ENCODE measurements at regions not wholly inside any gene's neighbourhood (a gene's known extent, or its start where the extent isn't known, plus 50 kb on each side); places are given as distances from the start of the nearest gene placed in this dataset.

DNA sequence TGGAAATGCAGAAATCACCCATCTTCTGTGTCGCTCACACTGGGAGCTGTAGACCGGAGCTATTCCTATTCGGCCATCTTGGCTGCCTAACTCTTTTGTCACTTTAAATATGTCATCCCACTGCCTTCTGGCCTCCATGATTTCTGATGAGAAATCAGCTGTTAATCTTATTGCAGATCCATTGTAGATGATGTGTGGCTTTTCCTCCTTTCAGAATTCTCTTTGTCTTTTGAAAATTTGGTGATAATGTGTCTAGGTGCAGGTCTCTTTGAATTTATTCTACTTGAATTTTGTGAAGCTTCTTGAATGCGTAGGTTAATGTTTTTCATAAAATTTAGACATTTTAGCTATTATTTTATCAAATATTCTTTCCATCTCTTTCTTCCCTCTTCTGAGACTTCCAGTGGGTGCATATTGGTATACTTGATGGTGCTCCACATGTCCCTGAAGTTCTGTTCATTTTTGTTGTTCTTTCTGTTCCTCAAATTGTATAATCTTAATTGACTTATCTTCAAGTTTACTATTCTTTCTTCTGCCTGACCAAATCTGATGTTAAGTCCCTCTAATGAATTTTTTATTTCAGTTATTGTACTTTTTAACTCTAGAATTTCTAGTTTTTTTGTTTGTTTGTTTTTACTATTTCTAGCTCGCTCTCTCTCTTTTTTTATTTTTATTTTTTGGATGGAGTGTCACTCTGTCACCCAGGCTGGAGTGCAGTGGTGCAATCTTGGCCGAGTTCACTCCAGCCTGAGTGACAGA is 90.8 kb upstream of the DLX2 start:
- Mint-ChIP-seq H3K36me3 (peaks cover 11% of the 10 kb centered on the region), H3K27ac (no peak overlapping the region)

DNA sequence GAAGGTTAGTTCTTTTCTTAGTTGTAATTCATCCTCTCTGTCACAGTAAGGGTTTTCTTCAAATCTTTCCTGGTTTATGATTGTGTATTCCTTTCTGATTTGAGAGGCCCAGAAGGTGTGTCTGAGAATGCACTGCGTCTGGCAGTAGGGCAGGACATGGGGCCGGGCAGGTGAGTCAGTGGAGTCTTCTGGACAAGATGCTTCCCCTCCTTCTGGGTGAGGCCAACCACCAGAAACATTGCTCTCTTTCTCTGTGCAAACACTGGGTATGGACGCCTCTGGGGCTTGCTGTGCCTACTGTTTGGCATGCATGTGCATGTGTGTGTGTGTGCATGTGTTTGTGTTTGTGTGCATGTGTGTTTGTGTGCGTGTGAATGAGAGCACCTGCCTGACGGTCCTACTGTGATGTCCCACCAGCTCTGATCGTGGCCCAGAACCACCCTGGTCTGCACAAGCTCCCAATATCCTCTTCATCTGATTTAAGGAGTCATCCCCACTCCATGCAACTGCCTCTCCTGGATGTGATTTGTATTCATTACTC is 93.2 kb upstream of the DLX2 start:
- peaks cover 8% of the 10 kb centered on the region for H3K4me1 Mint-ChIP-seq
- no peak overlapping the region for H3K27ac Mint-ChIP-seq
- no peak overlapping the region for H3K4me3 Mint-ChIP-seq
- H3K9me3 Mint-ChIP-seq = peaks cover 26% of the 10 kb centered on the region
- peaks cover 15% of the 10 kb centered on the region for H3K36me3 Mint-ChIP-seq
- H3K27me3 Mint-ChIP-seq = peaks cover 2% of the 10 kb centered on the region

More for the DNA sequence above, 90.8 kb upstream of the DLX2 start:
- peaks cover 8% of the 10 kb centered on the region for H3K4me1 Mint-ChIP-seq
- H3K9me3 Mint-ChIP-seq = peaks cover 26% of the 10 kb centered on the region
- peaks cover 2% of the 10 kb centered on the region for H3K27me3 Mint-ChIP-seq
- H3K4me3 Mint-ChIP-seq = no peak overlapping the region

DNA sequence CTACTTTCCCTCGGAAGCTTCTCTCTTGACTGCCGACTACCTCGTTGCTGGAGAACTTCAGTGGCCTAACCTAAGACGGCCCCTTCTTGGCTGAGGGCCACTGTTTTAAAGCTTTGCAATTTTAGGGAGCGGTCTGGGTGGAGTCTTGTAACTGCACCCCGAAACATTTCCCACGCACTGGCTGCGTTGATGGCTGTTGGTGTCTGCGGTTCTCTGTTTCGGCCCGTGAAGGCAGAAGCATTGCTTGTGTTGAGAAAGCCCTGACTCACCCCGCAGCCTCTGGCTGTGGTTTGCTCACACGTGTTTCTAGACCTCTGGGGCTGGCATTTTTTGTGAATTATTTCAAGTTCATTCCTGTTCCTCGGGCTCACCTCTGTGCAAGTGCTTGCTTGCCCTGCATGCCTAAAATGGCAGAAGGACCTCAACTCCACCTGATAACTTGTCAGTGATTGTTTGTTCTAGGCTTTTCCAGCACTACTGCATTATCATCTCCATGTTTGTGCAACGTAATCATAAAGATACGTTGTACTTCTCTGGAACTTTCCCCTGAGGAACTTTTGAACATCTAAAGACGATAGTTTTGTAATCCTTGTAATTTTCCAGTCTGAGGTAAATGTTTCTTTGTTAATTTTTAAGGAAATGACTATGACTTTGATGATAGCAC is 94.2 kb upstream of the DLX2 start:
- Mint-ChIP-seq H3K36me3 (peaks cover 15% of the 10 kb centered on the region), H3K27ac (no peak overlapping the region), H3K4me3 (peak overlapping the region; percentile 31), H3K27me3 (peaks cover 2% of the 10 kb centered on the region), H3K9me3 (peaks cover 26% of the 10 kb centered on the region), H3K4me1 (peaks cover 8% of the 10 kb centered on the region)

DNA sequence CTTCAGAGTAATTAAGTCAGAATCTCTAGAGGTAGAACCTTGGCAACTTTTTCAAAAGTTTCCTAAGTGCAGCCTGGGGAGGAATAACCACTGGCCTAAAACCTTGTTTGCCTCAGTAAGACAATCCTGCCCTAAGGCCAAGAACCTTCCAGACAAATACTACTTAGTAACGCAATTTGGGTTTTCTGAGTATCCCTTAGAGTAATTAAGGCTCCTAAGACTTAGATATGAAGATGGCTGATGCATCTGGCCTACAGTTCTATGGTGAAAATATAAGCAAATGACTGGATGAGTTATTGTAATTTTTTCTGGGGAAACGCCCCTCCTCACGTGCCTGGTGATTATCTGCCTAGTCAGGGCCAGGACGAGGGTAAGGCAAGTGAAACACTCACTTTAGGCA is 95.7 kb upstream of the DLX2 start:
- H3K36me3 Mint-ChIP-seq = peaks cover 13% of the 10 kb centered on the region
- H3K27me3 Mint-ChIP-seq = peaks cover under 1% of the 10 kb centered on the region
- peaks cover 23% of the 10 kb centered on the region for H3K9me3 Mint-ChIP-seq
- no peak overlapping the region for H3K27ac Mint-ChIP-seq
- peaks cover 8% of the 10 kb centered on the region for H3K4me1 Mint-ChIP-seq
- H3K4me3 Mint-ChIP-seq = no peak overlapping the region

DNA sequence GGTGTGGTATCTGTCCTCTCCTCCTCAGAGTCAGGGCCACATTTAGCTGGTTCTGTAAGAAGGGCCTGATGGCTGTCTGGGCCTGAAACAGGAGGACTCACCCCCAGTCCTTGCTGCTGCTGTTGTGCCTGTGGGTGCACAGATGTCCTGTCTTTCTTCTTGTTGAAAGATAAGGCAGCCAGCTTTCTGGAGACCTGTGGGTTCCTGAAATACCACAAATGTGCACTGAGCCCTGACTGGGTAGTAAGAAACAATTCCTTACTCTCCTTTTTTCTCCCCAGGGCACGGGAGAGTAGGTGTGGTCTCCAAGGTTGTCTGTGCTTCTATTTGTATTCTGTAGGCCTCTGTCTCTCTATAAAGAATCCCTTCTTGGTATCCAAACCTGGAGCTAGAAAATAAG is 96.2 kb upstream of the DLX2 start:
- Mint-ChIP-seq H3K36me3 (peaks cover 11% of the 10 kb centered on the region), H3K4me3 (no peak overlapping the region), H3K9me3 (peaks cover 18% of the 10 kb centered on the region), H3K27ac (no peak overlapping the region), H3K4me1 (peaks cover 8% of the 10 kb centered on the region), H3K27me3 (no peaks in the 10 kb centered on the region)

DNA sequence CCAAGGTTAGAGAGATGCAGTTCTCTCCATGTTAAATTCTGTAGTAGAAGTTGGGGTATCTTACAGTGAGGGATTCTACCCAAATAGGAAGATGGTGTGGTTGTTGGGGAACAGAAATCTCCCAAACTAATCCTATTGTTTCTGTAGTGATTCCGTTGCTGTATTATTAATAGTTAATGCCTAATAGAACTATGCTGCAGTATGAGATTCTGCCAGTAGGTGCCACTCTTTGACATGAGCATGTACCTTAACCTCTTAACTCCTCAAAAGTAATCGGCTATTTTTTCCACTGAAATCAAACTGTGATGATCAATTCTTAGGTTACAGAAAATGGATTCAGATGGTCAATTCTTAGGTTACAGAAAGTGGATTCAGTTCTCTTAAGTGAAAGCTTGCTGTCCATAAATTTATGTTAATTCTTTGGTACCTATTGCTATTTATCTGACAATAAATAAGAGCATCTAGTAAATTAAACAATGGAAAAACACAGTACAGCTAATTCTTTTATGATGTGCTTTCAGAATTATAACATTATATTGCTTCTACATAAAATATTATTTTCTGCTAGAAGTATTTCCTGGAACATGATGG is 97.9 kb upstream of the DLX2 start:
- H3K4me1 Mint-ChIP-seq = peaks cover 8% of the 10 kb centered on the region

DNA sequence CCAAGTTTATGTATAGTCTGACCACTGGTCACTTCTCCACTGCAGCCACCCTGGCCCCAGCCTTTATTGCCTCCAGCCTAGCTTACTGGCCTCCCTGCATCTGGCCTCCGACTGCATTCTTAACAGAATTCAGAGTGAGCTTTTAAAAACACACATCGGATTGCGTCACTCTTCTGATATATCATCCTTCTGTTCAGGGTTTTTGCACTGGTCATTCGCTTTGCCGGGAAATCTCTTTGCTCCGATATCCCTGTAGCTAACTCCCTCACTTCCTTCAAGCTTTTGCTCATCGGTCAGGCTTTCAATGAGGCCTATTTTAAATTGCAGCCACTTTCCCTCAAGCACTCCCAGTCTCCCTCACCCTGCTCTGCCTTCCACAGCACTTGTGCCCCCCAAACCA is 101.6 kb upstream of the DLX2 start:
- H3K4me1 Mint-ChIP-seq = no peaks in the 10 kb centered on the region
- H3K27me3 Mint-ChIP-seq = no peaks in the 10 kb centered on the region
- H3K4me3 Mint-ChIP-seq = no peak overlapping the region
- peaks cover 5% of the 10 kb centered on the region for H3K36me3 Mint-ChIP-seq
- H3K27ac Mint-ChIP-seq = no peak overlapping the region
- no peaks in the 10 kb centered on the region for H3K9me3 Mint-ChIP-seq

More for the DNA sequence above, 97.9 kb upstream of the DLX2 start:
- no peak overlapping the region for H3K4me3 Mint-ChIP-seq
- H3K27ac Mint-ChIP-seq = no peak overlapping the region
- no peaks in the 10 kb centered on the region for H3K27me3 Mint-ChIP-seq
- peaks cover 8% of the 10 kb centered on the region for H3K36me3 Mint-ChIP-seq
- peaks cover 4% of the 10 kb centered on the region for H3K9me3 Mint-ChIP-seq

DNA sequence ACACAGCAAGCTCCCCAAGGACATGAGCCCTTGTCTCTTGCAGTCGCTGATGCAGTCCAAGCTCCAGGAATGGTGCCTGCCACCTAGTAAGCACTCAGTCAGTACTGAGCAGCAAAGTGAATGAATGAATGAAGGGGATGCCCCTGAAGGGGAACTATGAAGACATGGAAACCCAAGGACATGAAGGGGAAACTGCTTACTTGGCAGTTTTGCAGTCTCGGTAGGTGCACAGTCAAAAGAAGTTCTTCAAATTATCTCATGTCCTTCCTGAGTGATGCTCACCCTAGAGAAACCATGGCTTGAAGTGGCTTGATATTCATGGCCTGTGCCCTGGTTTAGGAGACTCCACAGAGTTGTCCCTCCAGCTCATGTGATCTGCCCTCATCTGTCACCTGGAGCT is 102.1 kb upstream of the DLX2 start:
- Mint-ChIP-seq H3K9me3 (no peaks in the 10 kb centered on the region), H3K27ac (no peak overlapping the region), H3K4me3 (no peak overlapping the region), H3K27me3 (no peaks in the 10 kb centered on the region), H3K36me3 (peaks cover 5% of the 10 kb centered on the region), H3K4me1 (no peaks in the 10 kb centered on the region)

DNA sequence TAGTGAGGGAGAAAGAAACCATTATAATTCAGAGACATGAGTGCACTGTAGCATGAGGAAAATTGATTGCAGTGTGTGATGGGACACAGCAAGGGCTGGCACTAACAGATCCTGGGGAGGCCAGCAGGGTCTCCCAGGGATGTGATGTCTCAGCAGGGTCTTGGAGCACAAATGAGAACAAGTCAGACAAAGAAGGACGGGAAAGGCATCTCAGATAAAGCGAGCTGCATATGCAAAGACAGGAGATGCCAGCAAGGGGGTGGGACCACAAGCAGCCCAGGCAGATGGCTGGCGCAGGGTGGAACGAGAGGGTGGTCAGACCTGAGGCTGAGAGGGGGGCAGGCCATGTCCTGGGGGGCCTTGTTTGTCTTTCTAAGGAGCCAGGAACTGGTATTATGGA is 102.6 kb upstream of the DLX2 start:
- Mint-ChIP-seq H3K36me3 (peaks cover 2% of the 10 kb centered on the region), H3K4me3 (no peak overlapping the region), H3K4me1 (no peaks in the 10 kb centered on the region), H3K27ac (no peak overlapping the region), H3K9me3 (no peaks in the 10 kb centered on the region), H3K27me3 (no peaks in the 10 kb centered on the region)

DNA sequence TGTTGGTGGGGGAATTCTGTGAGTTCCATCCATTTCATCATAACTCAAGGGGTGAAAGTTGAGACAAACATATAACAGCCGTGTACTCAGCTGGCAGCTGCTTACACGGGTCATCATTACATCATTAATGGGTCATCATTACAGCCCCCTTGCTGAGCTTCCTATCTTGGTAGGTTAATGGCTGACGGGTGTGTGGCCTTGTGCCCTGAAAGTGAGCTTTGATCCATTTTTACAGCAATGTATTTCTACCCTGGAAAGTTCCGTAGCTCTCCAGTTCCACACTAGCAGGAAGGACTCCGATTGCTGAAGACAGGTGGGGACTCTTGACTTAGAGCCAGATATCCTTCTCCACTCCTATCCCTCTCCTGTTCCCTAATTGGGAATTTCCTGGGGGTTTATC is 105.2 kb upstream of the DLX2 start:
- H3K36me3 Mint-ChIP-seq = peaks cover 2% of the 10 kb centered on the region
- H3K4me1 Mint-ChIP-seq = peaks cover 16% of the 10 kb centered on the region
- H3K9me3 Mint-ChIP-seq = no peaks in the 10 kb centered on the region
- H3K27ac Mint-ChIP-seq = no peak overlapping the region
- H3K27me3 Mint-ChIP-seq = no peaks in the 10 kb centered on the region
- no peak overlapping the region for H3K4me3 Mint-ChIP-seq

DNA sequence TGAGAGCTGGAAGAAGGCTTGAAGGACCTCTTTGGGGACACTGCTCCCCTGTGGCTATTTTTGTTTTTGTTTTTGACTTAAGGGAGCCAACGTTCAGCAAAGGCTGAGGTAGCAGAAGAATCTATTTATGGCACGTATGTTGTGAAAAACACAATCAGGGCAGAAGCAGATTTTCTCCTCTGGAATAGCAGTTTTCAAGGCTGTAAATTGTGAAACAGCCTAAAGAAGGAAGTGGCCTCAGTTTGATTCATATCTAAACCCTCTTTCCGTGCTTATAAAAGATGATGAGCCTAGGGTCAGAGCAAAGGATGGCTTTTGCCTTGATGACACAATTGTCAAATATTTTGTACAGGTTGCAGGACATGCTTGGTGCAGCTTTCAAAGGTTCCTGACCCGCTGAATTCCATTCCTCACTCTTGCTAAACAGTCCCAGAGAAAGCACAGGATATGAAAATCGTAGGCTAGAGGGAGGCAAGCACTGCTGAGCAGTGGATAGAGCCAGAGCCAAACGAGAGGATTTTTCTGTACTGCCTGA is 106.2 kb upstream of the DLX2 start:
- no peak overlapping the region for H3K27ac Mint-ChIP-seq
- H3K36me3 Mint-ChIP-seq = peaks cover 2% of the 10 kb centered on the region
- H3K4me3 Mint-ChIP-seq = no peak overlapping the region
- H3K4me1 Mint-ChIP-seq = peaks cover 25% of the 10 kb centered on the region
- no peaks in the 10 kb centered on the region for H3K27me3 Mint-ChIP-seq
- no peaks in the 10 kb centered on the region for H3K9me3 Mint-ChIP-seq

DNA sequence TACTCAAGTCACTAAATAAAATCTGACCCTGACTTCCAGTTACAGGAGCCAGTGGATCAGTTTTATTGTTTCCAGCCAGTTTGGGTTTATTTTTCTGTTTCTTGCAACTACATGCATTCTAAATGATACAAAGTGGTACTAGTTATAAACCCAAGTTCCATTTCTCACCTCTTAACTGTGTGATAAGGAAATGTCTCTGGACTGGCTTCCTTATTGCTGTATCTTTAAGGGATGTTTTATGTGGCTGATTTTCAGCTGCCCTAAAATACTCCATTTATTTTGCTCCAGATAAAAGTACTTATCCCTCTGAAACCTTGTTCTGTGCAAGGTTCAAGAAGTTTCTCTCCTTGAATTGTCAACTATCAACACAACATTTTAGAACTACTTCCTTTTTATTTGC is 107.9 kb upstream of the DLX2 start:
- no peaks in the 10 kb centered on the region for H3K36me3 Mint-ChIP-seq
- no peak overlapping the region for H3K4me3 Mint-ChIP-seq
- no peak overlapping the region for H3K27ac Mint-ChIP-seq
- H3K27me3 Mint-ChIP-seq = no peaks in the 10 kb centered on the region
- peaks cover 30% of the 10 kb centered on the region for H3K4me1 Mint-ChIP-seq
- no peaks in the 10 kb centered on the region for H3K9me3 Mint-ChIP-seq

DNA sequence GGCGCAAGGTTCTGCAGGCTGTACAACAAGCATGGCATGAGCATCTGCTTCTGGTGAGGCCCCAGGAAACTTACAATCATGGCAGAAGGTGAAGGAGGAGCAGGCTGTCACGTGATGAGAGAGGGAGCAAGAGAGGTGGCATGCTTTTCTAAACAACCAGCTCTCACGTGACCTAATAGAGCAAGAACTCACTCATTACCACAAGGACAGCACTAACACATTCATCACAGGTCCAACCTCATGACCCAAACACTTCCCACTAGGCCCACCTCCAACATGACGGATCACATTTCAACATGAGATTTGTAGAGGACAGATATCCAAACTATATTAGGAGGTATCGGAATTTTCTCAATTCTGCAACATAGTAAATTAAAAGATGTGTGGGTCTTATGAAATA is 108.8 kb upstream of the DLX2 start:
- Mint-ChIP-seq H3K27ac (no peak overlapping the region), H3K36me3 (no peaks in the 10 kb centered on the region)

DNA sequence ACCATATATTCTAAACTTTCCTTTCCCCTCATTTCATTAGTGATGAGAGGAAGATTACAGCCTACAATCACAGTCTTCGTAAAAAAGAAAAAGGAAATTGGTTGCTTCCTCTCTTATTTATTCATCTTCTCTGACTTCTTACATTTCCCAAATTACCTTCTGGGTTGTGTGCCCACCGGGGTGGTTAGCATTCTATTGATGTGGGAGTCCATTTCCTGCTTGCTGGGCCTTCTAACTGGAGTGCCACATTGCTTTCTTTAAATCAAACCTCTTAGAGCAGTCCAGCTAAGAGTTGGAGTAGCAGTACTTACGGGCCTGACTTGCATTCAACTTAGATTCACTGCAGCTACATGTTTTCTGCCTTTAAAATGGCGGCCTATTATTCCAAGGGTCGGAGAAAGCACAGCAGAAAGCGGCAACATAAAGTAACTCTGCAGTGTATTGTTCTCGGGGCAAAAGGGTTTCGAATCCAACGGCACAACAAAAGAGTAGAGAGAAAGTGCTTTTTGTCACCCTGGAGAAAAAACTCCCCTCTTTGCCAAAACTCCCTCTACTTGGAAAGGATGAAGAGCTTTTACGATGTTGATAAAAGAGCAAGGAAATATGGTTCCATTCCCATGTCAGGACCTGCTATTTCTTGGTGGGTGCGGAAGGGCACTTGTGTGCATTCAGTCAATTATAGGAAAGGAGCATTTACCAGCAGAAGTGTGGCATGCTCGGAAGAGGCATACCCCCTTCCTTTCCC is 110.6 kb upstream of the DLX2 start:
- Mint-ChIP-seq H3K9me3 (no peaks in the 10 kb centered on the region), H3K27ac (no peak overlapping the region), H3K27me3 (no peaks in the 10 kb centered on the region), H3K4me1 (peaks cover 30% of the 10 kb centered on the region), H3K4me3 (no peak overlapping the region), H3K36me3 (no peaks in the 10 kb centered on the region)

More for the DNA sequence above, 108.8 kb upstream of the DLX2 start:
- H3K4me1 Mint-ChIP-seq = peaks cover 30% of the 10 kb centered on the region
- H3K4me3 Mint-ChIP-seq = no peak overlapping the region
- no peaks in the 10 kb centered on the region for H3K9me3 Mint-ChIP-seq
- H3K27me3 Mint-ChIP-seq = no peaks in the 10 kb centered on the region

DNA sequence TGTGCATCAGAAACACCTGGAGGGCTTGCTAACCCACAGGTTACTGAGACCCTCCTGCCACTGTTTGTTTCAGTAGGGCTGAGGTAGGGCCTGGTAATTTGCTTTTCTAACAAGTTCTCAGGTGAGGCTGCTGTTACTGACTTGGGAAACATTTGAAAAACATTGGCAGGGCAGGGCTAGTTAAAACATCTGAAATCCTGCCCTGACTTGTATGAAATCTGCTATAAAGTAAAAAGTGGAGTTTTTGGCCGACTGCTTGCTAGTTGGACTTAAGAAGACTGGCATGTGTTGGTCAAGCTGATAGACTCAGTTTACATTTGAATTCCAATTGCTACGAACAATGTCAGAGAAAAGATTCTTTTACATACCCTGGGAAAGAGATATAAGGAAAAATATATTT is 111.6 kb upstream of the DLX2 start:
- Mint-ChIP-seq H3K27me3 (no peaks in the 10 kb centered on the region), H3K4me3 (no peak overlapping the region), H3K27ac (no peak overlapping the region), H3K4me1 (peaks cover 38% of the 10 kb centered on the region), H3K36me3 (no peaks in the 10 kb centered on the region), H3K9me3 (no peaks in the 10 kb centered on the region)

All from activated naive CD4-positive, alpha-beta T cell treated with anti-CD3 and anti-CD28 coated beads, Interleukin-2, amount 50 U/mL, for 24 hours (primary cell).